MM.1S (cell line): ENCODE measurements at regions not wholly inside any gene's neighbourhood (a gene's known extent, or its start where the extent isn't known, plus 50 kb on each side); places are given as distances from the start of the nearest gene placed in this dataset.

Experiments
- DNase-seq: peaks from one replicate; pipeline ENCODE4 v3.0.0-alpha.2; 2015
- H2AFZ ChIP-seq: fragments of 300-600 bp; sonication (generic); 2 replicates; pipeline ENCODE4 v1.6.0; 2016; ENCODE audit warnings: antibody characterized with exemption, low read length
- H3F3A ChIP-seq: fragments of 300-600 bp; sonication (generic); 2 replicates; pipeline ENCODE4 v1.6.1; 2016; ENCODE audit warnings: mild to moderate bottlenecking, antibody characterized with exemption, low read length, moderate library complexity, mixed read lengths; ENCODE audit not compliant: insufficient read depth
- H3K27ac ChIP-seq: fragments of 300-600 bp; sonication (generic); 2 replicates; pipeline ENCODE4 v1.5.1; 2016; ENCODE audit warnings: mild to moderate bottlenecking, low read length
- H3K27me3 ChIP-seq: fragments of 300-600 bp; sonication (generic); replicated peaks from 2 replicates; pipeline ENCODE4 v1.6.0; 2016; ENCODE audit warnings: low read length; ENCODE audit not compliant: insufficient read depth
- H3K36me3 ChIP-seq: fragments of 300-600 bp; sonication (generic); replicated peaks from 2 replicates; pipeline ENCODE4 v1.6.1; 2016; ENCODE audit warnings: mild to moderate bottlenecking, low read length, mixed read lengths; ENCODE audit not compliant: insufficient read depth
- H3K4me1 ChIP-seq: fragments of 300-600 bp; sonication (generic); 2 replicates; pipeline ENCODE4 v1.6.1; 2016; ENCODE audit warnings: low read length, mixed read lengths
- H3K4me2 ChIP-seq: fragments of 300-600 bp; sonication (generic); 2 replicates; pipeline ENCODE4 v1.6.0; 2016; ENCODE audit warnings: low read depth, low read length
- H3K4me3 ChIP-seq: fragments of 300-600 bp; sonication (generic); 2 replicates; pipeline ENCODE4 v1.5.1; 2016; ENCODE audit warnings: low read length, mixed read lengths
- H3K79me2 ChIP-seq: fragments of 300-600 bp; sonication (generic); 2 replicates; pipeline ENCODE4 v1.6.1; 2016; ENCODE audit warnings: mixed run types, low read length, mixed read lengths
- H3K9ac ChIP-seq: fragments of 300-600 bp; sonication (generic); 2 replicates; pipeline ENCODE4 v1.6.1; 2016; ENCODE audit warnings: low read length, mixed read lengths
- H3K9me2 ChIP-seq: fragments of 300-600 bp; sonication (generic); replicated peaks from 2 replicates; pipeline ENCODE4 v1.6.1; 2016; ENCODE audit warnings: mild to moderate bottlenecking, low read length, mixed read lengths; ENCODE audit not compliant: insufficient read depth
- H3K9me3 ChIP-seq: fragments of 300-600 bp; sonication (generic); replicated peaks from 2 replicates; pipeline ENCODE4 v1.6.1; 2016; ENCODE audit warnings: mild to moderate bottlenecking, low read length, mixed read lengths; ENCODE audit not compliant: insufficient read depth
- H4K20me1 ChIP-seq: fragments of 300-600 bp; sonication (generic); 2 replicates; pipeline ENCODE4 v1.6.1; 2016; ENCODE audit warnings: mild to moderate bottlenecking, low read length, moderate library complexity, mixed read lengths; ENCODE audit not compliant: insufficient read depth
- CTCF ChIP-seq: fragments of 300-600 bp; sonication (generic); IDR thresholded peaks from 2 replicates; pipeline ENCODE4 v1.5.1; 2016; ENCODE audit warnings: antibody characterized with exemption, low read length, mixed read lengths
- EZH2 ChIP-seq: fragments of 300-600 bp; sonication (generic); optimal IDR thresholded peaks from 2 replicates; pipeline ENCODE3; 2017; ENCODE audit warnings: low read depth, mild to moderate bottlenecking, antibody characterized with exemption, low read length, mixed read lengths
- EZH2phosphoT487 ChIP-seq: fragments of 300-600 bp; sonication (generic); IDR thresholded peaks from 2 replicates; pipeline ENCODE4 v1.6.1; 2018; ENCODE audit warnings: antibody characterized with exemption, low read length

GRCh38 chr15:61558172-61559136 is 329.4 kb upstream of the RORA start:
- DNase-seq, result no peak
- H3K9me2 ChIP-seq, result no peaks in the 10 kb centered on the region
- TF ChIP-seq CTCF (no peak), EZH2phosphoT487 (no peak), EZH2 (no peak)

GRCh38 chr15:61556037-61556648 is 327.0 kb upstream of the RORA start:
- Histone ChIP-seq H2AFZ (no peak overlapping the region), H3K27me3 (no peaks in the 10 kb centered on the region), H3K4me2 (no peak overlapping the region), H3K4me3 (no peak overlapping the region), H3K36me3 (no peaks in the 10 kb centered on the region), H3K9me3 (no peaks in the 10 kb centered on the region), H3K27ac (no peak overlapping the region), H3K79me2 (no peaks in the 10 kb centered on the region), H3K9ac (no peak overlapping the region), H3K4me1 (no peaks in the 10 kb centered on the region), H4K20me1 (no peaks in the 10 kb centered on the region), H3F3A (no peaks in the 10 kb centered on the region), H3K9me2 (no peaks in the 10 kb centered on the region)
- no peak for DNase-seq
- TF ChIP-seq CTCF (no peak), EZH2phosphoT487 (no peak), EZH2 (no peak)

More at GRCh38 chr15:61558172-61559136, 329.4 kb upstream of the RORA start:
- Histone ChIP-seq H3K9me3 (no peaks in the 10 kb centered on the region), H2AFZ (no peak overlapping the region), H3K27ac (no peak overlapping the region), H3K36me3 (no peaks in the 10 kb centered on the region), H3F3A (no peaks in the 10 kb centered on the region), H3K4me2 (no peak overlapping the region), H3K4me1 (no peaks in the 10 kb centered on the region), H3K9ac (no peak overlapping the region), H4K20me1 (no peaks in the 10 kb centered on the region), H3K27me3 (no peaks in the 10 kb centered on the region), H3K79me2 (no peaks in the 10 kb centered on the region), H3K4me3 (no peak overlapping the region)

GRCh38 chr15:61549727-61550126 is 320.6 kb upstream of the RORA start:
- H3K4me1 ChIP-seq, result no peaks in the 10 kb centered on the region
- no peak overlapping the region for H3K4me3 ChIP-seq
- no peaks in the 10 kb centered on the region for H3K79me2 ChIP-seq
- no peaks in the 10 kb centered on the region for H4K20me1 ChIP-seq
- H3F3A ChIP-seq, result no peaks in the 10 kb centered on the region
- no peak overlapping the region for H2AFZ ChIP-seq
- no peak for DNase-seq
- H3K27me3 ChIP-seq, result no peaks in the 10 kb centered on the region
- TF ChIP-seq EZH2phosphoT487, result no peak
- no peak for TF ChIP-seq EZH2
- no peak for TF ChIP-seq CTCF
- H3K27ac ChIP-seq, result no peak overlapping the region
- H3K36me3 ChIP-seq, result no peaks in the 10 kb centered on the region
- H3K9me2 ChIP-seq, result no peaks in the 10 kb centered on the region
- no peaks in the 10 kb centered on the region for H3K9me3 ChIP-seq
- no peak overlapping the region for H3K9ac ChIP-seq
- no peak overlapping the region for H3K4me2 ChIP-seq
